RWPE2 (cell line): ENCODE measurements at regions not wholly inside any gene's neighbourhood (a gene's known extent, or its start where the extent isn't known, plus 50 kb on each side); places are given as distances from the start of the nearest gene placed in this dataset.

Source experiments
- ATAC-seq: fragments of 200-7000 bp; cut with Tn5 transposase; 3 replicates; pipeline ENCODE4 v1.9.1; 2021; ENCODE audit warnings: low read depth
- DNase-seq: peaks from one replicate; pipeline ENCODE4 v3.0.0-alpha.2; 2020; ENCODE audit warnings: low spot score
- H3K27ac ChIP-seq: fragments of 450-650 bp; 2 replicates; pipeline ENCODE4 v1.5.1; 2017; ENCODE audit warnings: mild to moderate bottlenecking; ENCODE audit not compliant: poor library complexity, severe bottlenecking
- H3K27me3 ChIP-seq: fragments of 250-450 bp; sonication (Bioruptor Pico); 2 replicates; pipeline ENCODE4 v1.5.1; 2021; ENCODE audit warnings: mild to moderate bottlenecking, moderate library complexity; ENCODE audit not compliant: insufficient read depth, poor library complexity, severe bottlenecking
- H3K36me3 ChIP-seq: fragments of 250-450 bp; sonication (Bioruptor Pico); 2 replicates; pipeline ENCODE4 v1.5.1; 2020; ENCODE audit warnings: low read depth, mild to moderate bottlenecking, moderate library complexity
- H3K4me1 ChIP-seq: fragments of 250-450 bp; sonication (Bioruptor Pico); 2 replicates; pipeline ENCODE4 v1.5.1; 2021; ENCODE audit warnings: mild to moderate bottlenecking, moderate library complexity; ENCODE audit not compliant: insufficient read depth, poor library complexity, severe bottlenecking
- H3K4me3 ChIP-seq: fragments of 250-450 bp; sonication (Bioruptor Pico); 2 replicates; pipeline ENCODE4 v1.5.1; 2021; ENCODE audit warnings: mild to moderate bottlenecking, moderate library complexity; ENCODE audit not compliant: severe bottlenecking
- H3K9me3 ChIP-seq: fragments of 250-450 bp; sonication (Bioruptor Pico); 2 replicates; pipeline ENCODE4 v1.5.1; 2021; ENCODE audit warnings: mild to moderate bottlenecking, moderate library complexity; ENCODE audit not compliant: severe bottlenecking
- CTCF ChIP-seq: fragments of 450-650 bp; IDR thresholded peaks from one replicate; pipeline ENCODE4 v1.5.1; 2017; ENCODE audit warnings: mild to moderate bottlenecking, moderate library complexity; ENCODE audit not compliant: poor library complexity, severe bottlenecking

- TF ChIP-seq CTCF, result no peak
- H3K27ac ChIP-seq, result no peak overlapping the region
- no peak overlapping the region for H3K4me3 ChIP-seq
- H3K27me3 ChIP-seq, result no peaks in the 10 kb centered on the region
- H3K9me3 ChIP-seq, result no peaks in the 10 kb centered on the region
- DNase-seq (no peak), ATAC-seq (no peak)
- no peaks in the 10 kb centered on the region for H3K4me1 ChIP-seq
- H3K36me3 ChIP-seq, result no peaks in the 10 kb centered on the region
Observed at GRCh38 chr11:116065191-116065895, 561.1 kb upstream of the CADM1 start.

GRCh38 chr11:116062490-116063171, 558.4 kb upstream of the CADM1 start:
- Histone ChIP-seq H3K4me1 (no peaks in the 10 kb centered on the region), H3K27me3 (no peaks in the 10 kb centered on the region), H3K4me3 (no peak overlapping the region), H3K27ac (no peak overlapping the region), H3K9me3 (no peaks in the 10 kb centered on the region), H3K36me3 (no peaks in the 10 kb centered on the region)
- ATAC-seq, result no peak
- no peak for DNase-seq
- TF ChIP-seq CTCF, result no peak

DNA sequence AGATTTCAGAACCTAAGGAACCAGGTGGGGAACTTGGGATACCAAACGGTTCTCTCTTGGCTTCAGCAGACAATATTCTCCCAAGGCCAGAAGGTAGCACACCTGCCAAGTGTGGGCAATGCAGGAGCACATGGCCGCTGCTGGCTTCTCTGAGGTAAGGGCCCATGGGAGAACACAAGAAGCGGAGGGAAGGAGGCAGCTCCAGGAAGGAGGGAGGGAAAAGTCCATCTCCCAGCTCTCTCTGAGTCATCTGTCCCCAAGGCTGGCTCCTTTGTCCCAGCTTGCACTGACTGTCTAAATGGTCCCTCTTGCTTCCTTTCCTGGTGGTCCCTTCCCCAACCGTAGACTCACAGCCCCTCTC, 557.9 kb upstream of the CADM1 start:
- TF ChIP-seq CTCF, result no peak
- no peaks in the 10 kb centered on the region for H3K9me3 ChIP-seq
- H3K36me3 ChIP-seq, result no peaks in the 10 kb centered on the region
- H3K4me1 ChIP-seq, result no peaks in the 10 kb centered on the region
- DNase-seq (no peak), ATAC-seq (no peak)
- H3K27me3 ChIP-seq, result no peaks in the 10 kb centered on the region
- H3K27ac ChIP-seq, result no peak overlapping the region
- H3K4me3 ChIP-seq, result no peak overlapping the region

GRCh38 chr11:116061322-116061721, 557.1 kb upstream of the CADM1 start:
- Histone ChIP-seq H3K27ac (no peak overlapping the region), H3K36me3 (no peaks in the 10 kb centered on the region), H3K27me3 (no peaks in the 10 kb centered on the region), H3K4me3 (no peak overlapping the region), H3K9me3 (no peaks in the 10 kb centered on the region), H3K4me1 (no peaks in the 10 kb centered on the region)
- no peak for TF ChIP-seq CTCF
- no peak for ATAC-seq
- DNase-seq, result no peak

DNA sequence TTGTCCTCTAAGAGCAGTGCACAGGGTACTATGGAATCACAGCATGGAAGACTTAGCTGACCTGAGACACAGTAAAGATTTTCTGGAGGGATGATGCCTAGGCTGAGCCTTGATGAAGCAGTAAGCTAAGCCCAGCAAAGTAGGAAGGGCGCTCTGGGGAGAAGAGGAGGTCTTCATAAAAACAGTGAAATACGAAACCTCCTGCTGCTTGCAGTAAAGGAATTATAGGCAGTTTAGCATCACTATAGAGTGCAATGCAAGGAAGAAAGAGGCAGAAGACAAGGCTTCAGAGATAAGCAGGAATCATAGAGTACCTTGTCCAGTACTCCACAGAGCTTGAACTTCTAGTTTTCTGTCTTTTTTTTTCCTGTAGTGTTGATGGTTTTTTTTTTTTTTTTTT, 555.7 kb upstream of the CADM1 start:
- H3K9me3 ChIP-seq, result no peaks in the 10 kb centered on the region
- H3K27ac ChIP-seq, result no peak overlapping the region
- no peak overlapping the region for H3K4me3 ChIP-seq
- H3K27me3 ChIP-seq, result no peaks in the 10 kb centered on the region
- no peaks in the 10 kb centered on the region for H3K4me1 ChIP-seq
- ATAC-seq, result no peak
- no peaks in the 10 kb centered on the region for H3K36me3 ChIP-seq
- no peak for TF ChIP-seq CTCF
- DNase-seq, result no peak
